BE2C (cell line): ENCODE measurements at regions not wholly inside any gene's neighbourhood (a gene's known extent, or its start where the extent isn't known, plus 50 kb on each side); places are given as distances from the start of the nearest gene placed in this dataset.

ENCODE experiments used
- DNase-seq: peaks from one replicate; pipeline ENCODE4 v3.0.0-alpha.2; 2020
- H3K27me3 ChIP-seq: fragments of 250-450 bp; sonication (Bioruptor Pico); 2 replicates; pipeline ENCODE4 v1.5.1; 2020; ENCODE audit warnings: mild to moderate bottlenecking
- H3K36me3 ChIP-seq: fragments of 250-450 bp; sonication (Bioruptor Pico); 2 replicates; pipeline ENCODE4 v1.5.1; 2020; ENCODE audit warnings: mild to moderate bottlenecking
- H3K4me1 ChIP-seq: fragments of 250-450 bp; sonication (Bioruptor Pico); 2 replicates; pipeline ENCODE4 v1.5.1; 2020
- H3K4me3 ChIP-seq: 2 replicates; pipeline ENCODE4 v1.5.1; 2011; ENCODE audit warnings: low read depth, low read length
- H3K9me3 ChIP-seq: fragments of 250-450 bp; sonication (Bioruptor Pico); 2 replicates; pipeline ENCODE4 v1.5.1; 2020
- CTCF ChIP-seq: IDR thresholded peaks from 2 replicates; pipeline ENCODE4 v1.5.1; 2012; ENCODE audit warnings: mild to moderate bottlenecking, low read depth, low read length

DNA sequence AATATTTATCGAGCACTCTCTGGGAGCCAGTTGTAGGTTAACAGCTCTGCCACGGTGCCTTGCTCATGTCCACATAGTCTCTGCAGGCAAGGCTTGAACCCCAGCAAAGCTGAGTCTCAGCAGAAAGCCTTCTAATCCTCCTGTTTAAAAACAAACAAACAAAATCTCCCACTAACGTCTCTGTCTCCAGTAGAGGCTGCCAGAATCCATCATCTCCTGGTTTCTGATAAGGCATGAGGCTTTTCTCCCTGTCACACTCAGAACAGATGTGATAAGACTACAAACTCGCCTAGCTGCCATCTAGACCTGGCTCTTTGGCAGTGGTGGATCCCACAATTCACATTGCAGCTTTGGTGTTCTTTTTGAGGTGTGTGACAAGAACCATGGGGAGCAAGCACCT lies 813.2 kb downstream of the AACS start:
- H3K27me3 ChIP-seq = no peaks in the 10 kb centered on the region
- TF ChIP-seq CTCF = no peak
- no peaks in the 10 kb centered on the region for H3K36me3 ChIP-seq
- H3K4me3 ChIP-seq = no peak overlapping the region
- DNase-seq = no peak
- H3K4me1 ChIP-seq = no peaks in the 10 kb centered on the region
- H3K9me3 ChIP-seq = no peaks in the 10 kb centered on the region

- TF ChIP-seq CTCF = no peak
- DNase-seq = no peak
- Histone ChIP-seq H3K4me3 (no peak overlapping the region), H3K36me3 (no peaks in the 10 kb centered on the region), H3K9me3 (no peaks in the 10 kb centered on the region), H3K27me3 (no peaks in the 10 kb centered on the region), H3K4me1 (no peaks in the 10 kb centered on the region)
Observed at GRCh38 chr12:125882141-125882540, 816.9 kb downstream of the AACS start.

GRCh38 chr12:125888921-125889320 lies 823.7 kb downstream of the AACS start:
- no peaks in the 10 kb centered on the region for H3K27me3 ChIP-seq
- no peak for TF ChIP-seq CTCF
- no peak overlapping the region for H3K4me3 ChIP-seq
- H3K36me3 ChIP-seq = no peaks in the 10 kb centered on the region
- H3K9me3 ChIP-seq = peaks cover 2% of the 10 kb centered on the region; the same call in 1 of the 2 replicates
- no peaks in the 10 kb centered on the region for H3K4me1 ChIP-seq
- DNase-seq = no peak

GRCh38 chr12:125889742-125890141 lies 824.5 kb downstream of the AACS start:
- no peaks in the 10 kb centered on the region for H3K36me3 ChIP-seq
- H3K4me3 ChIP-seq = no peak overlapping the region
- H3K27me3 ChIP-seq = no peaks in the 10 kb centered on the region
- no peak for DNase-seq
- TF ChIP-seq CTCF = no peak
- H3K9me3 ChIP-seq = peaks cover 2% of the 10 kb centered on the region; the same call in 1 of the 2 replicates
- no peaks in the 10 kb centered on the region for H3K4me1 ChIP-seq

- Histone ChIP-seq H3K27me3 (no peaks in the 10 kb centered on the region), H3K4me3 (no peak overlapping the region)
- no peak for DNase-seq
Observed at GRCh38 chr12:125890366-125890905, 825.2 kb downstream of the AACS start.

More at GRCh38 chr12:125890366-125890905, 825.2 kb downstream of the AACS start:
- Histone ChIP-seq H3K9me3 (peaks cover 2% of the 10 kb centered on the region; the same call in 1 of the 2 replicates), H3K36me3 (no peaks in the 10 kb centered on the region), H3K4me1 (no peaks in the 10 kb centered on the region)
- no peak for TF ChIP-seq CTCF
